ENCODE measurements at regions not wholly inside any gene's neighbourhood (a gene's known extent, or its start where the extent isn't known, plus 50 kb on each side); places are given as distances from the start of the nearest gene placed in this dataset.

DNA sequence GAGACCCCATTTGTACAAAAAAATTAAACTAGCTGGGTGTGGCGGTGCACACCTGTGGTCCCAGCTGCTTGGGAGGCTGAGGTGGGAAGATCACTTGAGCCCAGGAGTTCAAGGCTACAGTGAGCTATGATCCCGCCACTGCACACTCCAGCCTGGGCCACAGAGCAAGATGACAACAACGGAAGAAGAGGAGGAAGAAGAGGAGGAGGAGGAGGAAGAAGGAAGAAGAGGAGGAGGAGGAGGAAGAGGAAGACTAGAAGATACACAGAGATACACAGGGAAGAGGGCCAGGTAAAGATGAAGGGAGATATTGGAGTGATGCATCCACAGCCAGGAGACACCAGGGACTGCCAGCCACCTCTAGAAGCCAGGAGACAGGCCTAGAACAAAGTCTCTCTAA, 75.7 kb upstream of the PTER start:
- RAD21 ChIA-PET (ENCODE audit: unreplicated experiment) = no interaction called here
- no peaks in the 10 kb centered on the region for H3K4me1 ChIP-seq (ENCODE audit: control insufficient read depth, insufficient read depth, low read length)
- 22% methylated on average over 3 of the region's 3 CpGs for WGBS (ENCODE audit: insufficient coverage, insufficient replicate concordance, low lambda C conversion rate, missing lambda C conversion rate)
- TF ChIP-seq RB1 (IDR thresholded peaks at IDR 0.05; ENCODE audit: borderline replicate concordance) (no peak), ESRRA (IDR thresholded peaks at IDR 0.05; ENCODE audit: low read length) (no peak), ZBTB40 (IDR thresholded peaks at IDR 0.05; ENCODE audit: borderline replicate concordance) (no peak), GABPA (IDR thresholded peaks at IDR 0.05; ENCODE audit: low read depth) (no peak), SIX5 (IDR thresholded peaks at IDR 0.05; ENCODE audit: low read depth, low read length, severe bottlenecking) (no peak), CBFB (IDR thresholded peaks at IDR 0.05; ENCODE audit: low read depth) (no peak), TBL1XR1 (IDR thresholded peaks at IDR 0.05; ENCODE audit: low read depth, low read length) (no peak), FOXM1 (IDR thresholded peaks at IDR 0.05; ENCODE audit: low read depth, low read length) (no peak), RUNX3 (IDR thresholded peaks at IDR 0.05; ENCODE audit: low read length) (no peak), HDAC2 (IDR thresholded peaks at IDR 0.05) (no peak), STAT1 (conservative IDR thresholded peaks at IDR 0.05) (no peak), ZBED1 (IDR thresholded peaks at IDR 0.05; ENCODE audit: borderline replicate concordance) (no peak), ZNF622 (IDR thresholded peaks at IDR 0.05) (no peak), BHLHE40 (IDR thresholded peaks at IDR 0.05; ENCODE audit: borderline replicate concordance in 1 of 2, low read depth in 2 of 2, low read length in 1 of 2) (no peak), GATAD2B (conservative IDR thresholded peaks at IDR 0.05; ENCODE audit: low read depth) (no peak), HDGF (IDR thresholded peaks at IDR 0.05) (no peak), TARDBP (IDR thresholded peaks at IDR 0.05; ENCODE audit: borderline replicate concordance) (no peak), IKZF1 (conservative IDR thresholded peaks at IDR 0.05) (no peak)
- TF ChIP-seq, protein P1, sequence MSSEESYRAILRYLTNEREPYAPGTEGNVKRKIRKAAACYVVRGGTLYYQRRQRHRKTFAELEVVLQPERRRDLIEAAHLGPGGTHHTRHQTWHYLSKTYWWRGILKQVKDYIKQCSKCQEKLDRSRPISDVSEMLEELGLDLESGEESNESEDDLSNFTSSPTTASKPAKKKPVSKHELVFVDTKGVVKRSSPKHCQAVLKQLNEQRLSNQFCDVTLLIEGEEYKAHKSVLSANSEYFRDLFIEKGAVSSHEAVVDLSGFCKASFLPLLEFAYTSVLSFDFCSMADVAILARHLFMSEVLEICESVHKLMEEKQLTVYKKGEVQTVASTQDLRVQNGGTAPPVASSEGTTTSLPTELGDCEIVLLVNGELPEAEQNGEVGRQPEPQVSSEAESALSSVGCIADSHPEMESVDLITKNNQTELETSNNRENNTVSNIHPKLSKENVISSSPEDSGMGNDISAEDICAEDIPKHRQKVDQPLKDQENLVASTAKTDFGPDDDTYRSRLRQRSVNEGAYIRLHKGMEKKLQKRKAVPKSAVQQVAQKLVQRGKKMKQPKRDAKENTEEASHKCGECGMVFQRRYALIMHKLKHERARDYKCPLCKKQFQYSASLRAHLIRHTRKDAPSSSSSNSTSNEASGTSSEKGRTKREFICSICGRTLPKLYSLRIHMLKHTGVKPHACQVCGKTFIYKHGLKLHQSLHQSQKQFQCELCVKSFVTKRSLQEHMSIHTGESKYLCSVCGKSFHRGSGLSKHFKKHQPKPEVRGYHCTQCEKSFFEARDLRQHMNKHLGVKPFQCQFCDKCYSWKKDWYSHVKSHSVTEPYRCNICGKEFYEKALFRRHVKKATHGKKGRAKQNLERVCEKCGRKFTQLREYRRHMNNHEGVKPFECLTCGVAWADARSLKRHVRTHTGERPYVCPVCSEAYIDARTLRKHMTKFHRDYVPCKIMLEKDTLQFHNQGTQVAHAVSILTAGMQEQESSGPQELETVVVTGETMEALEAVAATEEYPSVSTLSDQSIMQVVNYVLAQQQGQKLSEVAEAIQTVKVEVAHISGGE (CRISPR knock-in tag; IDR thresholded peaks at IDR 0.05) = no peak
- TF ChIP-seq, protein P2, sequence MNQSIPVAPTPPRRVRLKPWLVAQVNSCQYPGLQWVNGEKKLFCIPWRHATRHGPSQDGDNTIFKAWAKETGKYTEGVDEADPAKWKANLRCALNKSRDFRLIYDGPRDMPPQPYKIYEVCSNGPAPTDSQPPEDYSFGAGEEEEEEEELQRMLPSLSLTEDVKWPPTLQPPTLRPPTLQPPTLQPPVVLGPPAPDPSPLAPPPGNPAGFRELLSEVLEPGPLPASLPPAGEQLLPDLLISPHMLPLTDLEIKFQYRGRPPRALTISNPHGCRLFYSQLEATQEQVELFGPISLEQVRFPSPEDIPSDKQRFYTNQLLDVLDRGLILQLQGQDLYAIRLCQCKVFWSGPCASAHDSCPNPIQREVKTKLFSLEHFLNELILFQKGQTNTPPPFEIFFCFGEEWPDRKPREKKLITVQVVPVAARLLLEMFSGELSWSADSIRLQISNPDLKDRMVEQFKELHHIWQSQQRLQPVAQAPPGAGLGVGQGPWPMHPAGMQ (IDR thresholded peaks at IDR 0.05; ENCODE audit: borderline replicate concordance) = no peak
- no peaks in the 10 kb centered on the region for H3K79me2 ChIP-seq (ENCODE audit: control insufficient read depth, insufficient read depth, low read length)
- POLR2A ChIA-PET = no interaction called here
- CTCF ChIA-PET = interaction anchor here (0.6 kb wide), 1 partner anchor 416 kb away, joined by 3 read pairs; no protein-coding TSS in a partner anchor
- no peak overlapping the region for H3K27ac ChIP-seq (ENCODE audit: control insufficient read depth, insufficient read depth)
- no peak overlapping the region for H2AFZ ChIP-seq (ENCODE audit: control insufficient read depth, low read depth, low read length)
- H3K9ac ChIP-seq (ENCODE audit: control insufficient read depth, insufficient read depth, low read length) = no peak overlapping the region
- FAIRE-seq = no peak
- H3K4me3 ChIP-seq = no peak overlapping the region
- no peaks in the 10 kb centered on the region for H4K20me1 ChIP-seq (ENCODE audit: control insufficient read depth, insufficient read depth)
- H3K36me3 ChIP-seq (ENCODE audit: control insufficient read depth in 2 of 2, insufficient read depth in 2 of 2, low read length in 1 of 2) = no peaks in the 10 kb centered on the region
- SMC1A ChIA-PET (ENCODE audit: uncharacterized antibody, unreplicated experiment) = no interaction called here
- intact Hi-C loops (cut with micrococcal nuclease; ENCODE audit: unreplicated experiment) (no loop called here), in situ Hi-C loops (cut with MboI) (no loop called here)
- no peaks in the 10 kb centered on the region for H3K9me3 ChIP-seq (replicated peaks; ENCODE audit: control insufficient read depth, insufficient read depth, low read length)
- H3K27me3 ChIP-seq (replicated peaks in 1 of 2; ENCODE audit: control insufficient read depth in 2 of 2, insufficient read depth in 2 of 2, low read length in 1 of 2) = no peaks in the 10 kb centered on the region; a peak in 1 of 4 replicates
- H3K4me2 ChIP-seq (ENCODE audit: control insufficient read depth, insufficient read depth) = no peak overlapping the region
- no peak for ATAC-seq
- DNase-seq (ENCODE audit: low read depth, low spot score) = no peak
- BruUV-seq (replicated peaks) = no TSS peak

All from GM12878 (cell line).